B cell (primary cell): ENCODE measurements at regions not wholly inside any gene's neighbourhood (a gene's known extent, or its start where the extent isn't known, plus 50 kb on each side); places are given as distances from the start of the nearest gene placed in this dataset.

ENCODE experiments used
- CTCF ChIP-seq: fragments of 200-600 bp; IDR thresholded peaks from one replicate; pipeline ENCODE4 v1.8.0; 2022; ENCODE audit warnings: antibody characterized with exemption, mild to moderate bottlenecking
- EZH2 ChIP-seq: IDR thresholded peaks from 2 replicates; pipeline ENCODE4 v1.6.1; 2012; ENCODE audit warnings: borderline replicate concordance, low read depth, mild to moderate bottlenecking, moderate library complexity, low read length; ENCODE audit not compliant: insufficient read depth, poor library complexity, severe bottlenecking

DNA sequence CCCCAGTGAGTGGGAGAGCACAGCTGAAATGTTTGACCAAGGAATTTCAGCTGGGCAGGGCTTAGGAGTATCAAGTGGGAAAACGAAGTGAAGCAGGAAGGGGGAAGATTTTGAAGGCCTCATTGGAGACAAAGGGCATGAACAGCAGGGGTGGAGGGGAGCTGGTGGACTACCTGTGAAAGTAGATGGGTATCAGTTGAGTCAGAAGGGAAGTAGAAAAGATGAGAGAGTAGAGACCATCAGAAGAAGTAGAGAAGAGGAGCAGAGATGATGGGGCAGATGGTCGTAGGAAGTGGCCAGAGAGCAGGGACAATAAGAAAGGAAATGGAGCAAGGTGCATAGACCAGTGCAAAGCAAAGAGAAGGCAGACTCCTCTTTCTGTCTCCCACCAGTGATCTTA, 189.0 kb upstream of the RUNX1 start:
- TF ChIP-seq CTCF (no peak), EZH2 (no peak)
